Skeletal muscle tissue (tissue), 3 donors: ENCODE measurements at regions not wholly inside any gene's neighbourhood (a gene's known extent, or its start where the extent isn't known, plus 50 kb on each side); places are given as distances from the start of the nearest gene placed in this dataset.

Source experiments
- H3K27ac ChIP-seq: one replicate; pipeline ENCODE4 v1.7.0; 2013; ENCODE audit warnings: mild to moderate bottlenecking, low read depth, low read length, inconsistent platforms
- H3K27me3 ChIP-seq, 3 donors: one replicate each; pipeline ENCODE4 v1.7.0; 2013; ENCODE audit warnings: low read length in 3 of 3; ENCODE audit not compliant: control insufficient read depth in 3 of 3, insufficient read depth in 3 of 3
- H3K36me3 ChIP-seq, 3 donors: one replicate each; pipeline ENCODE4 v1.7.0; 2013; ENCODE audit warnings: low read length in 3 of 3; ENCODE audit not compliant: control insufficient read depth in 3 of 3, insufficient read depth in 3 of 3
- H3K4me1 ChIP-seq, 3 donors: one replicate each; pipeline ENCODE4 v1.7.0; 2013; ENCODE audit warnings: low read length in 3 of 3, mild to moderate bottlenecking in 3 of 3; ENCODE audit not compliant: control insufficient read depth in 3 of 3, insufficient read depth in 3 of 3
- H3K4me3 ChIP-seq, 3 donors: one replicate each; pipeline ENCODE4 v1.7.0; 2013; ENCODE audit warnings: low read length in 3 of 3
- H3K9ac ChIP-seq, 3 donors: one replicate each; pipeline ENCODE4 v1.7.0; 2013; ENCODE audit warnings: low read length in 3 of 3, mild to moderate bottlenecking in 3 of 3, moderate library complexity in 2 of 3, low read depth in 1 of 3
- H3K9me3 ChIP-seq, 3 donors: one replicate each; pipeline ENCODE4 v1.7.0; 2013; ENCODE audit warnings: low read length in 3 of 3; ENCODE audit not compliant: control insufficient read depth in 3 of 3
- donor health status: Osteomylitis.

- Histone ChIP-seq H3K4me1 (peaks cover 6 to 14% (median 12%) of the 10 kb centered on the region in 3 donors), H3K27ac (no peak overlapping the region), H3K9me3 (no peaks in the 10 kb centered on the region), H3K27me3 (no peaks in the 10 kb centered on the region), H3K4me3 (no peak overlapping the region), H3K36me3 (no peaks in the 10 kb centered on the region), H3K9ac (no peak overlapping the region)
Measured at GRCh38 chr2:37829616-37830395, 95.3 kb upstream of the RMDN2 start.

- Histone ChIP-seq H3K4me3 (no peak overlapping the region), H3K27me3 (no peaks in the 10 kb centered on the region), H3K9ac (no peak overlapping the region), H3K4me1 (peaks cover 6 to 14% (median 12%) of the 10 kb centered on the region in 3 donors), H3K36me3 (no peaks in the 10 kb centered on the region), H3K27ac (no peak overlapping the region), H3K9me3 (no peaks in the 10 kb centered on the region)
Measured at GRCh38 chr2:37830636-37831035, 94.5 kb upstream of the RMDN2 start.

GRCh38 chr2:37831081-37831780 is 93.9 kb upstream of the RMDN2 start:
- Histone ChIP-seq H3K9ac (no peak overlapping the region), H3K4me3 (no peak overlapping the region), H3K36me3 (no peaks in the 10 kb centered on the region), H3K27me3 (no peaks in the 10 kb centered on the region), H3K4me1 (peaks cover 6 to 14% (median 12%) of the 10 kb centered on the region in 3 donors), H3K9me3 (no peaks in the 10 kb centered on the region), H3K27ac (no peak overlapping the region)

GRCh38 chr2:37832590-37833197 is 92.4 kb upstream of the RMDN2 start:
- no peaks in the 10 kb centered on the region for H3K36me3 ChIP-seq
- H3K9ac ChIP-seq, result no peak overlapping the region
- peaks cover 6 to 10% (median 7%) of the 10 kb centered on the region in 3 donors for H3K4me1 ChIP-seq
- H3K9me3 ChIP-seq, result no peaks in the 10 kb centered on the region
- no peak overlapping the region for H3K4me3 ChIP-seq
- no peak overlapping the region for H3K27ac ChIP-seq
- no peaks in the 10 kb centered on the region for H3K27me3 ChIP-seq

GRCh38 chr2:37833423-37833822 is 91.7 kb upstream of the RMDN2 start:
- Histone ChIP-seq H3K4me3 (no peak overlapping the region), H3K27me3 (no peaks in the 10 kb centered on the region), H3K27ac (no peak overlapping the region), H3K36me3 (no peaks in the 10 kb centered on the region), H3K9ac (no peak overlapping the region), H3K4me1 (peaks cover under 1 to 4% (median 1%) of the 10 kb centered on the region in 3 donors), H3K9me3 (no peaks in the 10 kb centered on the region)

- Histone ChIP-seq H3K4me3 (no peak overlapping the region), H3K27me3 (no peaks in the 10 kb centered on the region), H3K4me1 (peaks cover 0 to 4% (median 0%) of the 10 kb centered on the region in 3 donors), H3K9me3 (no peaks in the 10 kb centered on the region), H3K36me3 (no peaks in the 10 kb centered on the region), H3K9ac (no peak overlapping the region), H3K27ac (no peak overlapping the region)
Measured at GRCh38 chr2:37836270-37836669, 88.8 kb upstream of the RMDN2 start.

GRCh38 chr2:37836711-37837110 is 88.4 kb upstream of the RMDN2 start:
- Histone ChIP-seq H3K27ac (no peak overlapping the region), H3K9ac (no peak overlapping the region), H3K4me3 (no peak overlapping the region), H3K4me1 (peaks cover 0 to 4% (median 0%) of the 10 kb centered on the region in 3 donors), H3K9me3 (no peaks in the 10 kb centered on the region), H3K36me3 (no peaks in the 10 kb centered on the region), H3K27me3 (no peaks in the 10 kb centered on the region)

GRCh38 chr2:37837628-37838328 is 87.3 kb upstream of the RMDN2 start:
- Histone ChIP-seq H3K4me3 (no peak overlapping the region), H3K9me3 (no peaks in the 10 kb centered on the region), H3K4me1 (no peaks in the 10 kb centered on the region), H3K9ac (no peak overlapping the region), H3K27ac (no peak overlapping the region), H3K27me3 (no peaks in the 10 kb centered on the region), H3K36me3 (no peaks in the 10 kb centered on the region)

GRCh38 chr2:37838541-37839167 is 86.4 kb upstream of the RMDN2 start:
- no peak overlapping the region for H3K4me3 ChIP-seq
- no peaks in the 10 kb centered on the region for H3K4me1 ChIP-seq
- no peaks in the 10 kb centered on the region for H3K27me3 ChIP-seq
- H3K36me3 ChIP-seq, result no peaks in the 10 kb centered on the region
- H3K9ac ChIP-seq, result no peak overlapping the region
- H3K27ac ChIP-seq, result no peak overlapping the region
- H3K9me3 ChIP-seq, result no peaks in the 10 kb centered on the region
